Stimulated activated CD8-positive, alpha-beta memory T cell treated with anti-CD3 and anti-CD28 coated beads, Interleukin-15, amount 100 ng/mL, for 4 hours (primary cell): ENCODE measurements at regions not wholly inside any gene's neighbourhood (a gene's known extent, or its start where the extent isn't known, plus 50 kb on each side); places are given as distances from the start of the nearest gene placed in this dataset.

ENCODE experiments used
- DNase-seq, 2 donors: peaks; one replicate each; pipeline ENCODE4 v3.0.0-alpha.2; 2020; ENCODE audit warnings: low read depth in 2 of 2

DNA sequence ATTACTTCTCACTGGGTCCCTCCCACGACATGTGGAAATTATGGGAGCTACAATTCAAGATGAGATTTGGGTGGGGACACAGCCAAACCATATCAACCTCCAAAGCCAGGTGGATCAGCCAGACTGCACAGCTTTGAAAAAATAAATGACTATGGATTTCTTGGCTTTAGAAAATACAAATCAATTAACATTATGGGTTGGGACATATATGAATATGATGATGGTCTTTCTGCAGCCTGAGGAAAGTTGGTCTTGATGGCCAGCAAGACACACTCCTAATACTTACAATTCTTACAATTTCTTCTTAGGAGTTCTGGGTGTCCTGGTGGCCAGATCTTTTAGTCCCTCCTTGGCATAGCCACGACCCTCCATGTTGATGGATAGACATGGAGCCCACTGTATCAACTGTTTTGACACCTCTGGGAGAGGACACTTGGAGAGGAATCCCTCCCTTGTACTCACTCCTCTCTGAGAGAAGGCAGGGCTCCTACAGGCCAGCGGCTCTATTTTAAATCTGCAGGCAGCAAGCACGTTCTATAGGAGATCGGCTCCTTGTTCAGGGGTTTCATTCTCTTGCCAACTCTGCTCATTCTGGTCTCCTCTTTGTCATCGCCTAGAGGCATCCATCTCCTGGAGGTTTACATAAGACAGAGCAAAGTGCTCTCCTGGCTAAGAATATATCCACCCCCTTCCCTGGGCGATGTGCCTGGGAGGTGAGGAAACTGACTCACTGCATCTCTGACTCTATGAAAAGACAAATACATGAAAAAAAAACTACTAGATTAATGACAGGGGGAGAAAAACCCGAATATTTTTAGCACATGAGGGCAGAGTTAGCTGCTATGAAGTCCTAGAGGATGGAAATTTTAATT is 145.9 kb downstream of the CARTPT start:
- DNase-seq, result no peak

DNA sequence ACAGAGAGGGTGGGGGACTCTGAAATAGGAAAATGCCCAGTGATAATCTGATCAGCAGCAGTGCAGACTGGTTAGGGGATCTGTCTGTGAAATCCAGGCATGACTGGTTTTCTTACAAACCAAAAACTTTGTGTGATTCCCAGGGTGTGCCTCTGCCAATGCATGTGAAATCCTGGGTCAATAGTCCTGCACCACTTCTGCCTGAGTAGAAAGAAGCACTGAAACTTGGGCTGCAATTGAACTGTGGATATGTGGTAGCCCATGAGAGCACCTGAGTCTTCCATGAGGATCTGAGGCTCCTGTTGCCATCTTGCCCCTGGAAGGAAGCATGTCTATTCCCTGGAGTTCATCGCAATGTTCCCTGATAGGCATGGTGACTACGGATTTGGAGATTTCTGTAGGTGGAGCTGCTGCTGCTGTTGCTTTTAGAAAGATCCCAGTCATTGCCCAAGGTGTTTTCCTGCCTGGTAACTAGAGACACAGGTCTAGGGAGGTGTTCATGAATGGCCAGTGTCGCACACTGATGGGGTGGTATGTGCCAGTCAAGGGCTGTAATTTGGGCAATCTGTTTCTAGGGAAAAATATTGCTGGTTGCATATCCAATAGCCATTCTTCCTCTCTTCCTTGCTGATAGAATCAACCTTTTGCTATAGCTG is 146.7 kb downstream of the CARTPT start:
- DNase-seq, result no peak

DNA sequence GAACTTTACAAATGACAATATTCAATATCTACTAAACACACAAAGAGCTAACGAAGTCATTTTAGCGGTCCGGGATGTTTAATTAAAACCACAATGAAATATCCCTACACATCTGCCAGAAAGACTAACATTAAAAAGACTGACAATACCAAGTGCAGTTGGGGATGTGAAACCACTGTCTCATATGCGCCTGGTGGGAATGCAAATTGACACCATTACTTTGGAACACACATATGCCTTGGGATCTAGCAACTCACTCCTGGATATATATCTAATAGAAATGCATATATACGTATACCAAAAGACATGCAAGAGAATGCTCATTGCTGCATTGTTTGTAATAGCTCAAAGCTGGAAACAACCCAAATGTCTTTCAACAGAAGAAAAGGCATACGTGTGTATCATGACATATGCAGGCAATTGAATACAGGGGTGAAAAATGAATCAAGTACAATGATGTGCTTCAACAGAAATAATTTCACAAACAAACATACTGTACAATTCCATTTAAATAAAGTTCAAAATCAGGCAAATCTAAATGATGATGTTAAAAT is 153.3 kb downstream of the CARTPT start:
- no peak for DNase-seq

DNA sequence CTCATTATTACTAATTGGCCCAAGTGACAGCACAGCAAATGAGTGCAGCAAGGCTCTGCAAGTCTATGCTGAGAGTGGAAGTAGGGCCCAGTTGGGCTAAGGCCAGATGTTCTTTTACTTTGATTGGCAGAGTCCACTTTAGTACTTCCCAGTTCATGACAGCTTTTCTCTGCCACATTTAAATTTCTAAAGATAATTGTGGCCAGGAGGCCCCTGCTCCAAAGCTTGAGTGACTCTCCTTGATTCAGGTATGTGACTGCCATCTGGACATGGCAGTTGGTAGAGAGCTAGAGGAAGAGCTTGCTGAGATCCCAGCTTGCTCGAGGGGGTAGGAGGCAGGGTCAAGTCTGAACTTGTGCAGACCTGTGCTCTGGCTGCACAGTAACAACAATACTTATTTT is 154.1 kb downstream of the CARTPT start:
- no peak for DNase-seq

DNA sequence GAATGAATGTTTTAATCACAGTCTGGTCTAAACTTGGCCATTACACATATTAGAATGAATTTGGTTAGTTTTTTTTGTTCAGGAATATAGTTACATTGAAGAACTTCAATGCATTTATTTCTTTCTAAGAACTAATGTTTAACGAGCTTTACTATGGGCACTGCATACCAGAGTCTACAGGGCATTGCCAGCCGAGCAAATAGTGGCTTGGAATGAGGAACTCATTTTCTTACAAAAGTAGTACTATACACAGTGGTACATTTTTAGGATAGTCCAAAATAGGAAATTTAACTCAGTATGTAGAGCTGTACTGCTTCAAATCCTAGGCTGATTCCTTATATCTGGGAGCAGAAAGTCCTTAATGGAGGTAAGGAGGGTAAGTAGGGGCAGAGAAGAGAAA is 155.4 kb downstream of the CARTPT start:
- no peak for DNase-seq

DNA sequence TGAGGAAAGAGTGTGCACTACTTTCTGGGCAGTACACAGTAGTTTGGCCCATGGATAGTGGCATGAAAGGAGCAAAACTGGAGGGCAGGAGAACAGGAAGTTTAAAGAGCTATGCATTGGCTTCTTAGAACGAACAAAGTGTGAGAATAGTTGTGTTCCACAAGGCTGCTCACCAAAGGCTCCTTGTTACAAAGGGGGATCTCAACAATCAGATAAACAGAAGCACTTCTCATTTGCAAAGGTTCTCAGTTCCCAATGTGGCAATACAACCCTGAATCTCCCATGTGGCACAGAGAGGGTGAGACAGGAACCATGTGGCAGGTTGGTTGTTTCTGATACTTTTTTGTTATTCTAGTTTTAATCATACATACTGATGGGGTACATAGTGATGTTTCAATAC is 158.4 kb downstream of the CARTPT start:
- DNase-seq, result no peak

DNA sequence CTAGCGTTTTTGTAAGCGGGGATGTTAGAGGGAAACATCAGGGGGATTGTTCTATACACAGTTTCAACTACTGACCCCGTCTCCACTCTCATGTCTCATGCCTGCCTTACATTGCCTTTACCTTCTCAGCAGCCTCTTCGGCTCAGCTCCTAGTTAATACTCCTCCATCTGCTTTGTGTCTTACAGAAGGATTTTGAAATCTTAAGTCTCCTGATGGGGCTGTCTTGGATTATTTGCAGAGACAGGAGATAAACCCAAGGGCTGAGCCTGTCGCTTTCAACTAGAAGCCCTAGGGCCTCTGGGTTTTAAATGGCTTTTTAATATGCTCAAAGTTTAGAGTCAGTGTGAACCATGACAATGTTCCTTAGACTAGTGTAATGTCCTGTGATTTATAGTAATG is 161.5 kb downstream of the CARTPT start:
- DNase-seq, result no peak

DNA sequence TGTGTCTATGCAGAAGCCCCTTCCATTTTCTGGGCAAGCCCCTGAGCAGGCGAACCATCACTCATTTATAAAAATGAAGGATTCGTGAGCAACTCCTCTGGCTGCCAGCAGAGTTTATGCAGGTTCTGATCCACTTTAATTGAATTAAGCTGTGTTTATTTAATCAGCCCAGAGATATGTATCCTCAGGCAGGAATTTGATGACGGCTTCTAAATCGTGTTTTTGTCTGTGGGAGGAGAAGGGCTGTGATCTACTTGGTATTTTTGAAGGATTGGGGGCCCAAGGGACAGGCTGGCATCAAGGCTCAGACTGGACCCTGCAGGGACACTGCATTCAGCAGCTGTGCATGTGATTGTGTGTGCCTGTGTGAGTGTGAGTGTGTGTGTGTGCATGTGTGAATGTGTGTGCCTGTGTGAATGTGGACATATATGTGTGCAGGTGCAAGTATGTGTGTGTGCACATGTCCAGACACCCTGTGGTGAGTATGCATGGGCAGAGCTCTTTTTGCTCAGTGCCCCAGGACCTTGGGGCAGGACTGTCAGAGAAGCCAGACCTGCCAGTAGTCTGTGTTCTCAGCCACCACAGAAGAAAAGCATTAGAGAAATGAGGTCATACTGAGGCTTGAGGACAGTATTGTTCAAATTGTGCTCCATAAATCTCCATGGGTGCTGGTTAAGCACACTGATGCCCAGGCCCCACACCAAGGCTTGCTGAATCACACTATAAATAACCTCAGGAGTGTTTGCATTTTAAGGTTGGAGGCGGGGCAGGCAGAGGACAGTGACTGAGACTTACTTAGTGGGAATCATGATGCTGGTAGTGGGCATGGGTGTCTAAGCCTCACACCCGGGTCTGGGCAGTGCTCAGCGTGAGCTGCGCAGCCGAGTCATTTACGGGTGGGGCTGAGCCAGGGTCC is 164.0 kb downstream of the CARTPT start:
- DNase-seq, result no peak

DNA sequence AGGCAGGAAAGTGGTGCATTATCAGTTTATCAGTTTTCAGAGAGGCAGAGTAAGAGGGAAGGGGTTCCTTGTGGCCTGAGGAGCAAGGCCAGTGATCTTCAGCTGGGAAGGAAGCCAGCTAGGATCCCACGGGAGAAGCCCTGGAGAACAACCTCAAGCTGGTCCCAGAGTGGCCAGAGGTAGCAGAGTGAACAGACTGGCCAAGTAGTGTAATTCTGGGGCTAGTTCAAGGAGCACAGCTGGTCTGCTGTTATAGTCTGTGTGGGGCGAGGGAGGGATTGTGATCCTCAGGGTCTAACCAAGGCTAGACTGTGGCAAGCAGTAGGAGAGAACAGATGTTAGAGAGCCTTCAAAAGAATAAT is 164.6 kb downstream of the CARTPT start:
- DNase-seq, result no peak

DNA sequence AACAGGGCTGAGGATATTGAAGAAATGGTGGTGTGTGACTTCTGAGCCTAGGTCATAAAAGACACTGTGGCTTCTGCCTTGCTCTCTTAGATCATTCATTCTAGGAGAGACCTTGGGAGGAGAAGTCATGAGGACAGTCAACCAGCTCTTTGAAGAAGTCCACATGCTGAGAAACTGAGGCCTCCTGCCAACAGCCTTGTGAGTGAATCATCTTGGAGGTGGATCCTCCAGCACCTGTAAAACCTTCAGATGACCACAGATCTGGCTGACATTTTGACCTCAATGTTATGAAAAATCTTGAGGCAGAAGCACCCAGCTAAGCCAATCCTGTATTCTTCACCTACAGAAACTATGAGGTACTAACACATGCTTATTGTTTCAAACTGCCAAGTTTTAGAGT is 165.9 kb downstream of the CARTPT start:
- DNase-seq, result no peak

DNA sequence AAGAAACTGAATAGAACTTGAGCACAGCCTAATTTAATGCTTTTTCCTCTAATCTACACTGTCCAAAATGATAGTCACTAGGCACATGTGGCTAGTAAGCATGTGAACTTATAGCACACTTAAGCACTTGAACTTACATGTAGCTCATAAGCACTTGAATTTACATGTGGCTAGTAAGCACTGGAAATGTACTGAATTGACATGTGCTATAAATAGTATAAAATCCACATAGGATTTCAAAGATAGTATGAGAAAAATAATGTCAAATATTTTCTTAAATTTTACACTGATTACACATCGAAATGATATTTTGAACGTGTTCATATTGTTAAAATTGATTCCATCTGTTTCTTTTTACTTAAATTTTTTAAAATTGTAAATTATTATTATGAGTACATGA is 167.3 kb downstream of the CARTPT start:
- DNase-seq, result no peak

DNA sequence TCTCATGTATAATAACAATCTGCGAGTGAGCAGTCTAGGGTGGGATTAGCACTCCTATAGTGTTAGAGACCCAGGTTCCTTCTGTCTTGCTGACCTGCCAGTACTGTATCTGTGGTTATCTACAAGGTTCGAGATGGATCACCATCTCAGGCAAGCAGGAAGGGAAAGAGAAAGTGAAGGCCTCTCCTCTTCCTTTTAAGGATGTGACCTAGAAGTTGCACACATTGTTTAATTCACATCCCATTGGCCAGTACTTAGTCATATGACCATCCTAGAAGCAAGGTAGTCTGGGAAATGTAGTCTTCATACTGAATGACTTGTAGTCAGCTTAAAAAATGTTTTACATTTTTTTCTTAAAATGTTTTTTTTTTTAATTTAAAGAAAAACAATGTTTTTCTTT is 168.6 kb downstream of the CARTPT start:
- DNase-seq, result no peak

DNA sequence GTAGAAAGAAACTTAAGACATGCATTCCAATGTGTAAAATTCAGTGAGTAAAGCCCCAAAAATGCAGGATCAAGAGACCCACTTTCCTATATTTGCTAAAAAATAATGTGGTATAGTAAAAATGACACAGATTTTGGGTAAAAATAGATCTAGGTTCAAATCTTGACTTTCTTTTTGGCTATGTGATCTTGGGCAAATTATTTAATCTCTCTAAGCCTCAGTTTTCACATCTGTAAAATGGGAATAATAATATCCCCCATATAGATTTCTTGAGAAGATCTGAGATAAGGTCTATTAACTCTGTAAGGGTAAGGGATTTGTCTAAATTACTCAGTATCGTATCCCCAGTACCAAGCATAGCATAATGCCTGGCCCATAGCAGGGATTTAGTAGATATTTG is 172.3 kb downstream of the CARTPT start:
- DNase-seq, result no peak

DNA sequence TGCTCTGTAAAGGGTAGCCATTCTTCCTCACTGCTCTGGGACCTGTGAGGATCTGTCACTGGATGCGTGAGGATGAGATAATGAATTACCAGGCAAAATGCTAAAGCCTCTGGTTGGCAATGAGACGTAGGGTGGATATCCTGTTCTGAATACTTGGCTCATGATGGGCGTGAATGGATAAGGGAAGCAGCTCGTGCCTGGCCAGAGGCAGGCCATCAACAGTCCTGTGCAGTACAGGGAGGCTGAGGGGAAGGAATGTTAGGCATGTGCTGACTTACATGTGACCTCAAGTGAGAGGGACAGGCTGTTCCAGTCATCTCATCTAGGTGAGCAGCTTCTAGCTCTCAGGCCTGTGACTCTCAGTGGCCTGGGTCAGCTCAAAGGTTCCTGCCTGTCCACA is 172.8 kb downstream of the CARTPT start:
- DNase-seq, result no peak

DNA sequence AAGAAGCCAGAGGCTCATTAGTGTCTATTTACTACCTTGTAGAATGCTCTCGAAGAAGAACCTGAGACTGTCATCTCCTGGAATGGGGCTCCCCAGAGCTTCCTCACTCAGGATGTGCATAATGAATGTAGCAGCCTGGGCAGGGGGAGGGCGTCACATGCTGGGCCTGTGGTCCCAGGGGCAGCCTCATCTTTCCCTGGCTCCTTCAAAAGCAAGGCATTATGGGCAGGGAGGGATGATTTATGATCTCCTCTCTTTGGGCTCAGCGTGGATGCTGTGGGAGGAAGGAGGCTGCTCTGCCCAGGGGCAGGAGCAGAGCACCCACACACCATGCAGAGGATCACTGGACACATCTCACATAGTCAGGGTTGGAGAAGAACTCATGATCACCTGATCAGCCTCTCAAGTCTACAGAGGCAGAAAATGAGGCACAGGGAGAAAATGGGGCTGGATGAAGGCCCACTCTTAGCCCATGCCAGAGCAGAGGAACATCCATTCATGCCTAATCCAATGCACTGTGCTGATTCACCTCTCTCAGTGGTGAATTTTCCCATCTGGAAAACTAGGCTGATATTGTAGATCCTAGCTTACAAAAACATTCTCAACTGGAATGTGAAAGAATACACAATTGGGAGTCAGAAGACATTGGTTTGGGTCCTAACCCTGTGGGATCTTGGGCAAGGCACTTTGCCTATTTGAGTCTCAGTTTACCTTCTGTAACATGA is 173.7 kb downstream of the CARTPT start:
- no peak for DNase-seq

DNA sequence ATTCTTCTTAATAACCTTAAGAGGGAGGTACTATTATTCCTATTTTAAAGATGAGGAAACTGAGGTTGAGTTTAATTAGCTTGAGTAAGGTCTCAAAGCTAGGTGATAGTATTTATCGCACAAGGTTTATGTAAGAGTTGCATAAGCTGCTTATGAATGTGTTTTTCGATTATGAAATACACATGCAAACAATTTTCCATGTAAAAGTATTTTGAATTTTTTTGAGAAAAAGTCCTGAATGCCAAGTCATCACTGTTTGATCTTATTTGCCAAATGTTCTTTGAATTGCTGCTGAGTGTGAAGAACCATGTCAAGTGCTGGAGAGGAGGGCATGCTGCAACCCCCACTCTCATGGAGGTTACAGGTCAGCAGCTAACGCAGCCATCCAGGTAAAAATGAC is 174.4 kb downstream of the CARTPT start:
- no peak for DNase-seq

DNA sequence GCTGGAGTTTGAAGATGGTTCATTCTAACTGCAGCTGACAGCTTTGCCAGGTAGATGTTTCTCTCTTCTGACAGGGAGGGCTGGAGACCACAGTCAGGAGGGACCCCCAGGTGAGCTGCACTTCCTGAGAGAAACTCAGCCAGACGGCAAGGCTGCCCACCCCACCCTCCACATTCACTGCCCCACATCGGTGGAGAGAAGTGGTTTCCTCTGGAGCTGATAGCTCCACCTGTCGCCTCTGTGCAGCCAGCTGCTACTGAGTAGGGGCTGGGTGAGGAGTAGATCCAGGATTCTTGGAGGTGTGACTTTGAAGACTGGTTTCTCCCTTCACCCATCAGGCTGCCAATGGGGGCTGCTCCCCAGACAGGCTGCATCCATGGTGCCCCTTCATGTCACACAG is 175.0 kb downstream of the CARTPT start:
- no peak for DNase-seq

DNA sequence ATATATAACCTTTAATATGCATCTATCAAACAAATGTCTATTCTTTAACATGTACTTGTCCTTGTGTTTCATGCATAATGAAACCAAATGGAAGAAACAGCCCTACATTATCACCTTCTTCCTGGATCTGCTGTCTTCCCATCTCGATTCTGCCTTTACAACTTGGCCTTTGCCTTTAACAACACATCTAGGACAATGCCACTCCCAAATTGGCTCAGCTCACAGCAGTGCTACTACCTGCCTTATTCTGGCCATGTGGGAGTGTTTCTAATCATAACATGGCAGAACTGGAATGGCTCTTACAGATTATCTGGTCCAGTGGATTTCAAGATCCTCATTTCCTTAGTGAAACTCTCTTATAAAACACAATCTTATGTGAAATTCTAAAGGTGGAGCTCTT is 176.5 kb downstream of the CARTPT start:
- DNase-seq, result no peak

DNA sequence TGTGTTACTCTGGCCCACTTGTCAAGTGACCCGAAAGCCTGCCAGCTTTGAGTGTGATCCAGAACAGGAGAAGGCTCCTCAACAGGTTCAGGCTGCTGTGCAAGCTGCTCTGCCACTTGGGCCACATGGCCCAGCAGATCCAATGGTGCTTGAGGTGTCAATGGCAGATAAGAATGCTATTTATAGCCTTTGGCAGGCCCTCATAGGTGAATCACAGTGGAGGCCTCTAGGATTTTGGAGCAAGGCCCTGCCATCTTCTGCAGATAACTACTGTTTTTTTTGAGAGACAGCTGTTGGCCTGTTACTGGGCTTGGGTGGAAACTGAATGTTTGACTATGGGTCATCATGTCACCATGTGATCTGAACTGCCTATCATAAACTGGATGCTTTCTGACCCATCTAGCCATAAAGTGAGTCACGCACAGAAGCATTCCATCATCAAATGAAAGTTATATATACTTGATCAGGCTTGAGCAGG is 180.8 kb downstream of the CARTPT start:
- DNase-seq, result no peak

DNA sequence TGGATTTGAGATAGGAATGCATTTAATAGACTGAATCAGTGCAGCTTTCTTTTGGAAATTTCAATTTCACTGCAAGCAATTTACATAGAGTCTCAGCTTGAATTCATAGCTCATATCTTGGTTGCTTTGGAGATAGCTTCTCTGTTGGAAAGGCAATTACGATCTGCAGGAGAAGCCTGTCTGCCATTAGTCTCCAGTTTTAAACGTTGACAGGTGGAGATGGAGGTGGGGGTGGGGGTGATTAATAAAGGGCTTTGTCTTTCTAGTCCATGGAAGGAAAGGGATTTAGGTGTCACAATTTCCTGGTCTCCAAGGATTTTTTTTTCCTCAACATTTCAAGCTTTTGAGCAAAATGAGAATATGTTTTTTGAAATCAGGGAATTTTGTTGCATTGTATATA is 184.7 kb downstream of the CARTPT start:
- DNase-seq, result no peak

DNA sequence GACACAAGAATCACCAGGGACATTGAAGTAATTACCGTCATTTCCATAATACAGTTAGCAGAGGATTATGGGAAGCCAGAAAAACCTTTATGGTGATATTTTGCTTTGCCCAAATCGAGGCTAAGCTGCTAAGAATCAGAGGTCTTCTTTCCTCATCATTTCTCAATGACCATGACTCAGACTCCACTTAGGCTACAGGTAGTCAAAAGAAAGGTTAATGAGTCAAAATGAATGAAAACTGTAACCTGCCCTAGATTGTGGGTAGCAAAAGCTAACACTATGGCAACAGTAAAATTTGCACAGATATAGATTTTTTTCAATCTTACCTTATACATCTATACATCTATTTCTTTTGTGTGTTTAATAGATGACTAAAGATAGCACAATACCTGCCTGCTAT is 185.8 kb downstream of the CARTPT start:
- DNase-seq, result no peak
